Tibial artery (tissue), 4 donors: ENCODE measurements at regions not wholly inside any gene's neighbourhood (a gene's known extent, or its start where the extent isn't known, plus 50 kb on each side); places are given as distances from the start of the nearest gene placed in this dataset.

Source experiments
- DNase-seq, 2 donors: peaks; one replicate each; pipeline ENCODE4 v3.0.0-alpha.2; 2019
- H3K27ac ChIP-seq, 2 donors: fragments of 200-600 bp; sonication (generic) in 1 of 2; 1 replicate in 1 of 2; 2 replicates in 1 of 2; pipeline ENCODE4 v1.5.1; 2018 to 2019; ENCODE audit warnings: mild to moderate bottlenecking in 1 of 2
- H3K27me3 ChIP-seq, 2 donors: fragments of 200-600 bp; sonication (generic) in 1 of 2; one replicate each; pipeline versions ENCODE4 v1.5.1 to v1.6.0; 2016 to 2019
- H3K36me3 ChIP-seq, 3 donors: fragments of 200-600 bp; sonication (generic) in 2 of 3; one replicate each; pipeline ENCODE4 v1.5.1; 2016 to 2019; ENCODE audit warnings: mild to moderate bottlenecking in 2 of 3
- H3K4me1 ChIP-seq, 4 donors: fragments of 200-600 bp; sonication (generic) in 2 of 4; 1 replicate in 3 of 4; 2 replicates in 1 of 4; pipeline ENCODE4 v1.5.1; 2016 to 2019
- H3K4me3 ChIP-seq, 2 donors: fragments of 200-600 bp; sonication (generic) in 1 of 2; 1 replicate in 1 of 2; 2 replicates in 1 of 2; pipeline ENCODE4 v1.5.1; 2018 to 2019; ENCODE audit warnings: mild to moderate bottlenecking in 2 of 2
- H3K9me3 ChIP-seq, 3 donors: fragments of 200-600 bp; sonication (generic) in 1 of 3; one replicate each; pipeline ENCODE4 v1.5.1; 2016 to 2019
- CTCF ChIP-seq, 2 experiments: fragments of 200-600 bp in 1 of 2; fragments of 450-650 bp in 1 of 2; IDR thresholded peaks; one replicate each; pipeline ENCODE4 v1.5.1; 2017 to 2019; ENCODE audit warnings: antibody characterized with exemption in 2 of 2, mild to moderate bottlenecking in 1 of 2, moderate library complexity in 1 of 2
- intact Hi-C: fragments of 100-400 bp; cut with DNase I; formaldehyde crosslinking; loops from one replicate; pipeline ENCODE4 v1.15.0; 2023; ENCODE audit warnings: low total_unique reads

GRCh38 chr2:160891353-160891740 lies 268.9 kb upstream of the TANK start:
- no peak overlapping the region for H3K4me3 ChIP-seq
- intact Hi-C loops: no loop called here
- no peak for DNase-seq

GRCh38 chr2:160892204-160892603 lies 268.0 kb upstream of the TANK start:
- Histone ChIP-seq H3K4me3 (no peak overlapping the region), H3K36me3 (no peaks in the 10 kb centered on the region), H3K9me3 (no peaks in the 10 kb centered on the region), H3K27ac (no peak overlapping the region), H3K4me1 (no peaks in the 10 kb centered on the region), H3K27me3 (no peaks in the 10 kb centered on the region)
- no peak for TF ChIP-seq CTCF (IDR thresholded peaks at IDR 0.05)
- no peak for DNase-seq
- intact Hi-C loops: no loop called here

More at GRCh38 chr2:160891353-160891740, 268.9 kb upstream of the TANK start:
- Histone ChIP-seq H3K27ac (no peak overlapping the region), H3K36me3 (no peaks in the 10 kb centered on the region), H3K27me3 (no peaks in the 10 kb centered on the region), H3K9me3 (no peaks in the 10 kb centered on the region), H3K4me1 (no peaks in the 10 kb centered on the region)
- no peak for TF ChIP-seq CTCF (IDR thresholded peaks at IDR 0.05)

- intact Hi-C loops: no loop called here
- no peaks in the 10 kb centered on the region for H3K27me3 ChIP-seq
- no peak overlapping the region for H3K27ac ChIP-seq
- H3K4me1 ChIP-seq: no peaks in the 10 kb centered on the region
- TF ChIP-seq CTCF (IDR thresholded peaks at IDR 0.05): no peak
- DNase-seq: no peak
- H3K9me3 ChIP-seq: no peaks in the 10 kb centered on the region
- no peak overlapping the region for H3K4me3 ChIP-seq
- H3K36me3 ChIP-seq: no peaks in the 10 kb centered on the region
These were observed 266.6 kb upstream of the TANK start for GRCh38 chr2:160893581-160893980.

GRCh38 chr2:160898581-160899307 lies 261.5 kb upstream of the TANK start:
- Histone ChIP-seq H3K4me1 (peaks cover 0 to 7% (median 0%) of the 10 kb centered on the region in 4 donors), H3K27me3 (no peaks in the 10 kb centered on the region), H3K9me3 (no peaks in the 10 kb centered on the region), H3K4me3 (no peak overlapping the region), H3K36me3 (no peaks in the 10 kb centered on the region), H3K27ac (no peak overlapping the region)
- TF ChIP-seq CTCF (IDR thresholded peaks at IDR 0.05): no peak
- intact Hi-C loops: no loop called here
- no peak for DNase-seq

GRCh38 chr2:160901613-160902012 lies 258.6 kb upstream of the TANK start:
- Histone ChIP-seq H3K9me3 (no peaks in the 10 kb centered on the region), H3K4me1 (peaks cover 0 to 7% (median 0%) of the 10 kb centered on the region in 4 donors), H3K27ac (no peak overlapping the region), H3K36me3 (no peaks in the 10 kb centered on the region), H3K4me3 (no peak overlapping the region), H3K27me3 (no peaks in the 10 kb centered on the region)
- TF ChIP-seq CTCF (IDR thresholded peaks at IDR 0.05): no peak
- intact Hi-C loops: no loop called here
- DNase-seq: no peak
